ENCODE measurements at regions not wholly inside any gene's neighbourhood (a gene's known extent, or its start where the extent isn't known, plus 50 kb on each side); places are given as distances from the start of the nearest gene placed in this dataset.
"Not testable (repeated sequence)": the region's sequence is repeated elsewhere in the genome, so short reads cannot be mapped to it uniquely, and the experiment has no call there.

DNA sequence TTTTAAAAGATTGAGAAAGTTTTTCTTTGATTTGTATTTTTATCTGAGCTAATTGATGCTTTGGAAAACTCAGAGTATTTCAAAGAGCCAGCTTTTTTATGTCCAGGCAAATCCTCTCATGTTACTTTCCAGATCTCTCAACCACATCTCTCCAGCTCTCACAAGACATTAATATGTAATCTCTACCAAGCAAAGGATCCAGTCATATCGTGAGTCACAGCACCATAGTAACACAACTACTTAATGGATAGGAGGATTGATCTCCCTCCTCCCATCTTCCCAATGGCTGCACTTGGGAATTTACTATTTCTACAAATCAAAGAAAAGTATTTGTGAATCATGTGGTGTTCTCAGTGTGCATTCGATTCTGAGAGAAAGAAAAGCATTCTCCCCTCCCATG lies 63.3 kb downstream of the POU4F1 start:
- H3K4me3 ChIP-seq = no peak overlapping the region
- no peaks in the 10 kb centered on the region for H3K4me1 ChIP-seq
- TF ChIP-seq, protein P1, sequence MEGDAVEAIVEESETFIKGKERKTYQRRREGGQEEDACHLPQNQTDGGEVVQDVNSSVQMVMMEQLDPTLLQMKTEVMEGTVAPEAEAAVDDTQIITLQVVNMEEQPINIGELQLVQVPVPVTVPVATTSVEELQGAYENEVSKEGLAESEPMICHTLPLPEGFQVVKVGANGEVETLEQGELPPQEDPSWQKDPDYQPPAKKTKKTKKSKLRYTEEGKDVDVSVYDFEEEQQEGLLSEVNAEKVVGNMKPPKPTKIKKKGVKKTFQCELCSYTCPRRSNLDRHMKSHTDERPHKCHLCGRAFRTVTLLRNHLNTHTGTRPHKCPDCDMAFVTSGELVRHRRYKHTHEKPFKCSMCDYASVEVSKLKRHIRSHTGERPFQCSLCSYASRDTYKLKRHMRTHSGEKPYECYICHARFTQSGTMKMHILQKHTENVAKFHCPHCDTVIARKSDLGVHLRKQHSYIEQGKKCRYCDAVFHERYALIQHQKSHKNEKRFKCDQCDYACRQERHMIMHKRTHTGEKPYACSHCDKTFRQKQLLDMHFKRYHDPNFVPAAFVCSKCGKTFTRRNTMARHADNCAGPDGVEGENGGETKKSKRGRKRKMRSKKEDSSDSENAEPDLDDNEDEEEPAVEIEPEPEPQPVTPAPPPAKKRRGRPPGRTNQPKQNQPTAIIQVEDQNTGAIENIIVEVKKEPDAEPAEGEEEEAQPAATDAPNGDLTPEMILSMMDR (IDR thresholded peaks at IDR 0.05) = no peak
- TF ChIP-seq POLR2AphosphoS5 (IDR thresholded peaks at IDR 0.05) (no peak), EP300 (IDR thresholded peaks at IDR 0.05) (no peak), POLR2A (IDR thresholded peaks at IDR 0.05) (no peak)
- H3K27me3 ChIP-seq = peaks cover 8% of the 10 kb centered on the region
- H3K9me3 ChIP-seq = no peaks in the 10 kb centered on the region
- H3K36me3 ChIP-seq = no peaks in the 10 kb centered on the region
- H3K27ac ChIP-seq = no peak overlapping the region
- 15 to 60% methylated on average over 2 of the region's 2 CpGs for WGBS, 2 donors (ENCODE audit: low coverage in 1 of 2)
- ATAC-seq = no peak

DNA sequence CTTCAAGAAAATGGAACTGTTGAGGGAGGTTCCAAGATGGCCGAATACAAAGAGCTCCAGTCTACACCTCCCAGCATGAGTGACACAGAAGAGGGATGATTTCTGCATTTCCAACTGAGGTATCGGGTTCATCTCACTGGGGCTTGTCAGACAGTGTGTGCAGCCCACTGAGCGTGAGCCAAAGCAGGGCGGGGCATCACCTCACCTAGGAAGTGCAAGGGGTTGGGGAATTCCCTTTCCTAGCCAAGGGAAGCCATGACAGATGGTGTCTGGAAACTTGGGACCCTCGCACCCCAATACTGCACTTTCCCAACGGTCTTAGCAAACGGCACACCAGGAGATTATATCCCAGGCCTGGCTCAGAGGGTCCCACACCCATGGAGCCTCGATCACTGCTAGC lies 77.3 kb downstream of the POU4F1 start:
- peaks cover 0 to 14% (median 0%) of the 10 kb centered on the region in 3 donors for H3K9me3 ChIP-seq
- not testable (repeated sequence) for H3K36me3 ChIP-seq, H3K4me3 ChIP-seq, H3K27me3 ChIP-seq, ATAC-seq, H3K4me1 ChIP-seq, H3K27ac ChIP-seq
- WGBS, 2 donors (ENCODE audit: low coverage in 1 of 2) = 83 to 91% methylated on average over 1 to 4 of the region's 8 CpGs

DNA sequence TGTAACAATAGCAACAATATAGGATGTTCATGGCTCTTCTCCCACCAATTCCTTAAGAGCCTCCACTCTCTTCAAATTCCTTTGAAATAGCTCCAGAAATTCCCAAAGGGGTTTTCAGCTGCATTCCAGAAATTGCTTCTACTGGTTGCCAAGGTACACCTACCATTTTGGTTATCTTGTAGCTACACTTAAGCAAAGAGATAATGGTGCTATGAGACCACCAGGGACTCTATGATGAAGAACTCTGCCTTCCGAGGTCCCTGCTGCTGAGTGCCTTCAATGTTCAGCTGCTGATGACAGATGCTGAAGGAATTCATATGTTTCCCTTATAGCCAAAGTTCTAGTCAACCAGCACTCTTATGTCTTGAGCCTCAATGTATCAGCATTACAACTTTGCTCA lies 78.4 kb downstream of the POU4F1 start:
- WGBS, 2 donors (ENCODE audit: low coverage in 1 of 2) = 17 to 33% methylated on average over 1 of the region's 1 CpG
- TF ChIP-seq POLR2A (IDR thresholded peaks at IDR 0.05) (no peak), EP300 (IDR thresholded peaks at IDR 0.05) (no peak), POLR2AphosphoS5 (IDR thresholded peaks at IDR 0.05) (no peak)
- TF ChIP-seq, protein P1 (IDR thresholded peaks at IDR 0.05) = no peak

DNA sequence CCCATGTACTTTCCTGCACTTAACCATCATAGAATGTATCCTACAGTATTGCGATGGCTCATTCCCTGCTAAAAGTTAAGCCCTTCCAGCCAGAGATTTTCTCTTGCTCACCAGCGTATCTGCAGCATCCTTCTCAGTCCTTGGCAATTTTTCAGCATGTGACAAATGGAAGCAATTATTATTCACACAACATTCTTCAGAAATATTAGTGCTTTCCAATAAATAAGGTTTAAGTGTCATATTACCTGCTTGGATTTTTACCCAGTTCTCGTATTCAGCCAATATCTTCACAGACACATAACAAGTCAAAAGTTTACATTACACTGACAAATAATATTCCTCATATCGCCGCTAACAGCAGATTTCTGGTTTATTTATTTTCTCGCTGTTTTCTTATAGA lies 82.3 kb downstream of the POU4F1 start:
- Histone ChIP-seq H3K9me3 (peaks cover 0 to 30% (median 0%) of the 10 kb centered on the region in 3 donors), H3K4me1 (no peaks in the 10 kb centered on the region), H3K27me3 (no peaks in the 10 kb centered on the region), H3K4me3 (no peak overlapping the region), H3K36me3 (no peaks in the 10 kb centered on the region), H3K27ac (no peak overlapping the region)
- no peak for ATAC-seq
- WGBS, 2 donors (ENCODE audit: low coverage in 1 of 2) = 43 to 53% methylated on average over 6 of the region's 6 CpGs
- no peak for TF ChIP-seq POLR2AphosphoS5 (IDR thresholded peaks at IDR 0.05)
- no peak for TF ChIP-seq POLR2A (IDR thresholded peaks at IDR 0.05)
- TF ChIP-seq, protein P1 (IDR thresholded peaks at IDR 0.05) = no peak
- TF ChIP-seq EP300 (IDR thresholded peaks at IDR 0.05) = no peak

More for the DNA sequence above, 78.4 kb downstream of the POU4F1 start:
- Histone ChIP-seq H3K36me3 (no peaks in the 10 kb centered on the region), H3K4me3 (no peak overlapping the region), H3K9me3 (peaks cover 0 to 17% (median 0%) of the 10 kb centered on the region in 3 donors), H3K27ac (no peak overlapping the region), H3K27me3 (no peaks in the 10 kb centered on the region), H3K4me1 (no peaks in the 10 kb centered on the region)
- no peak for ATAC-seq

DNA sequence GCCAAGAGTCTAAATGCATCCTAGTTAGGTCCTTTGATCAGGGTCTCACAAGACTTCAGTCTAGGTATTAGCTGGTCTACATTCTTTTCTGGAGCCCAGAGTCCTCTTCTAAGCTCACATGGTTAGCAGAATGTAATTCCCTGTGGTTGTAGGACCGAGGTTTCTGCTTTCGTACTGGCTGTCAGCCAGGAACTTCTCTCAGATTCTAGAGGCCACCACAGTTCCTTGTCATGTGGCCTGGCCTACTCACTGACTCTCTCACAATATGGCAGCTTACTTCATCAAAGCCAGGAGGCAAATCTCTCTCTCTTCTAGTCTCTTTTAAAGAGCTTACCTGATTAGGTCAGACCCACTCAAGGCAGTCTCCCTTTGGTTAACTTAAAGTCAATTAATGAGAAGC lies 82.9 kb downstream of the POU4F1 start:
- TF ChIP-seq POLR2AphosphoS5 (IDR thresholded peaks at IDR 0.05) (no peak), POLR2A (IDR thresholded peaks at IDR 0.05) (no peak), EP300 (IDR thresholded peaks at IDR 0.05) (no peak)
- TF ChIP-seq, protein P1 (IDR thresholded peaks at IDR 0.05) = no peak

DNA sequence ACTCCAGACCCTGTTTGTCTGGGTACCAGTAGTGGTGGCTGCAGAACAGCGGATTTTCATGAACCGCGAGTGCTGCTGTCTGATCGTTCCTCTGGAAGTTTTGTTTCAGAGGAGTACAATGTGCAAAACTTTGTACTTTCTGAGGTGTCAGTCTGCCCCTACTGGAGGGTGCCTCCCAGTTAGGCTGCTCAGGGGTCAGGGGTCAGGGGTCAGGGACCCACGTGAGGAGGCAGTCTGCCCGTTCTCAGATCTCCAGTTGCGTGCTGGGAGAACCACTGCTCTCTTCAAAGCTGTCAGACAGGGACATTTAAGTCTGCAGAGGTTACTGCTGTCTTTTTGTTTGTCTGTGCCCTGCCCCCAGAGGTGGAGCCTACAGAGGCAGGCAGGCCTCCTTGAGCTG lies 84.9 kb downstream of the POU4F1 start:
- not testable (repeated sequence) for ATAC-seq
- 83% methylated on average over 2 of the region's 7 CpGs; no CpG with 5 or more reads in 1 of the 2 donors for WGBS, 2 donors (ENCODE audit: low coverage in 1 of 2)

More for the DNA sequence above, 82.9 kb downstream of the POU4F1 start:
- no peak for ATAC-seq
- no peaks in the 10 kb centered on the region for H3K4me1 ChIP-seq
- peaks cover 0 to 24% (median 0%) of the 10 kb centered on the region in 3 donors for H3K9me3 ChIP-seq
- H3K36me3 ChIP-seq = no peaks in the 10 kb centered on the region
- H3K27me3 ChIP-seq = no peaks in the 10 kb centered on the region
- H3K27ac ChIP-seq = no peak overlapping the region
- H3K4me3 ChIP-seq = no peak overlapping the region
- 71 to 90% methylated on average over 2 of the region's 2 CpGs for WGBS, 2 donors (ENCODE audit: low coverage in 1 of 2)

More for the DNA sequence above, 84.9 kb downstream of the POU4F1 start:
- not testable (repeated sequence) for H3K4me1 ChIP-seq, H3K27ac ChIP-seq, H3K36me3 ChIP-seq, H3K4me3 ChIP-seq, H3K27me3 ChIP-seq
- H3K9me3 ChIP-seq = peaks cover 0 to 24% (median 0%) of the 10 kb centered on the region in 3 donors

Measured in gastroesophageal sphincter (tissue), 4 donors.